Embryonic facial prominence (tissue), 1 donor: ENCODE measurements at regions not wholly inside any gene's neighbourhood (a gene's known extent, or its start where the extent isn't known, plus 50 kb on each side); places are given as distances from the start of the nearest gene placed in this dataset.
"Not testable (repeated sequence)": the region's sequence is repeated elsewhere in the genome, so short reads cannot be mapped to it uniquely, and the experiment has no call there.

Experiments
- DNase-seq: peaks from one replicate; pipeline ENCODE4 v3.0.0-alpha.2; 2016; ENCODE audit errors: extremely low spot score

GRCh38 chr15:20239186-20239585, 302.4 kb downstream of the GOLGA6L6 start:
- not testable (repeated sequence) for DNase-seq

- not testable (repeated sequence) for DNase-seq
These were observed 304.2 kb downstream of the GOLGA6L6 start for GRCh38 chr15:20237256-20238020.

- not testable (repeated sequence) for DNase-seq
These were observed 305.9 kb downstream of the GOLGA6L6 start for GRCh38 chr15:20235728-20236127.

GRCh38 chr15:20234006-20234540, 307.5 kb downstream of the GOLGA6L6 start:
- DNase-seq: not testable (repeated sequence)

GRCh38 chr15:20232457-20232856, 309.1 kb downstream of the GOLGA6L6 start:
- not testable (repeated sequence) for DNase-seq

GRCh38 chr15:20230656-20231055, 310.9 kb downstream of the GOLGA6L6 start:
- DNase-seq: not testable (repeated sequence)

GRCh38 chr15:20228791-20229190, 312.8 kb downstream of the GOLGA6L6 start:
- DNase-seq: not testable (repeated sequence)

- DNase-seq: not testable (repeated sequence)
These were observed 314.3 kb downstream of the GOLGA6L6 start for GRCh38 chr15:20227119-20227853.

- DNase-seq: not testable (repeated sequence)
These were observed 315.1 kb downstream of the GOLGA6L6 start for GRCh38 chr15:20226531-20226930.

- DNase-seq: not testable (repeated sequence)
These were observed 320.5 kb downstream of the GOLGA6L6 start for GRCh38 chr15:20221063-20221462.

- not testable (repeated sequence) for DNase-seq
These were observed 322.4 kb downstream of the GOLGA6L6 start for GRCh38 chr15:20219171-20219570.

- not testable (repeated sequence) for DNase-seq
These were observed 325.9 kb downstream of the GOLGA6L6 start for GRCh38 chr15:20215700-20216099.

GRCh38 chr15:20214101-20214500, 327.5 kb downstream of the GOLGA6L6 start:
- not testable (repeated sequence) for DNase-seq

GRCh38 chr15:20211508-20211907, 330.1 kb downstream of the GOLGA6L6 start:
- not testable (repeated sequence) for DNase-seq

GRCh38 chr15:20209973-20210372, 331.6 kb downstream of the GOLGA6L6 start:
- DNase-seq: not testable (repeated sequence)

GRCh38 chr15:20207607-20208006, 334.0 kb downstream of the GOLGA6L6 start:
- not testable (repeated sequence) for DNase-seq

GRCh38 chr15:20207198-20207597, 334.4 kb downstream of the GOLGA6L6 start:
- DNase-seq: not testable (repeated sequence)

GRCh38 chr15:20204177-20204866, 337.3 kb downstream of the GOLGA6L6 start:
- DNase-seq: not testable (repeated sequence)

GRCh38 chr15:20203649-20204150, 337.9 kb downstream of the GOLGA6L6 start:
- not testable (repeated sequence) for DNase-seq

- not testable (repeated sequence) for DNase-seq
These were observed 346.9 kb downstream of the GOLGA6L6 start for GRCh38 chr15:20194591-20195198.
